HUES64 (cell line): ENCODE measurements at regions not wholly inside any gene's neighbourhood (a gene's known extent, or its start where the extent isn't known, plus 50 kb on each side); places are given as distances from the start of the nearest gene placed in this dataset.

Source experiments
- H3K27ac ChIP-seq: 2 replicates; pipeline ENCODE4 v1.7.0; 2013; ENCODE audit warnings: low read depth, low read length, inconsistent platforms
- H3K27me3 ChIP-seq: 2 replicates; pipeline ENCODE4 v1.6.1; 2013; ENCODE audit warnings: mild to moderate bottlenecking, low read length; ENCODE audit not compliant: insufficient read depth
- H3K36me3 ChIP-seq: 2 replicates; pipeline ENCODE4 v1.6.1; 2013; ENCODE audit warnings: mild to moderate bottlenecking, low read length; ENCODE audit not compliant: insufficient read depth
- H3K4me1 ChIP-seq: 2 replicates; pipeline ENCODE4 v1.6.1; 2013; ENCODE audit warnings: mild to moderate bottlenecking, low read length, moderate library complexity; ENCODE audit not compliant: insufficient read depth
- H3K4me3 ChIP-seq: 2 replicates; pipeline ENCODE4 v1.5.1; 2013; ENCODE audit warnings: mild to moderate bottlenecking, low read length, moderate library complexity
- H3K9ac ChIP-seq: 2 replicates; pipeline ENCODE4 v1.6.1; 2013; ENCODE audit warnings: mild to moderate bottlenecking, low read depth, low read length
- H3K9me3 ChIP-seq: 2 replicates; pipeline ENCODE4 v1.6.1; 2013; ENCODE audit warnings: low read depth, low read length; ENCODE audit not compliant: insufficient read depth
- WGBS: fragments of 150-250, 120-280 bp; methylation state at CpG from one replicate; pipeline ENCODE4 v1.1.7; 2013; ENCODE audit warnings: missing lambda C conversion rate; 5-methylcytosine and 5-hydroxymethylcytosine counted together

GRCh38 chr6:54690596-54690995, 156.0 kb upstream of the FAM83B start:
- Histone ChIP-seq H3K27me3 (peaks cover 84% of the 10 kb centered on the region), H3K9me3 (no peaks in the 10 kb centered on the region), H3K9ac (no peak overlapping the region), H3K27ac (no peak overlapping the region), H3K4me1 (peaks cover 6% of the 10 kb centered on the region; the same call in 1 of the 2 replicates), H3K4me3 (no peak overlapping the region), H3K36me3 (no peaks in the 10 kb centered on the region)
- WGBS = 48% methylated on average over 3 of the region's 5 CpGs

DNA sequence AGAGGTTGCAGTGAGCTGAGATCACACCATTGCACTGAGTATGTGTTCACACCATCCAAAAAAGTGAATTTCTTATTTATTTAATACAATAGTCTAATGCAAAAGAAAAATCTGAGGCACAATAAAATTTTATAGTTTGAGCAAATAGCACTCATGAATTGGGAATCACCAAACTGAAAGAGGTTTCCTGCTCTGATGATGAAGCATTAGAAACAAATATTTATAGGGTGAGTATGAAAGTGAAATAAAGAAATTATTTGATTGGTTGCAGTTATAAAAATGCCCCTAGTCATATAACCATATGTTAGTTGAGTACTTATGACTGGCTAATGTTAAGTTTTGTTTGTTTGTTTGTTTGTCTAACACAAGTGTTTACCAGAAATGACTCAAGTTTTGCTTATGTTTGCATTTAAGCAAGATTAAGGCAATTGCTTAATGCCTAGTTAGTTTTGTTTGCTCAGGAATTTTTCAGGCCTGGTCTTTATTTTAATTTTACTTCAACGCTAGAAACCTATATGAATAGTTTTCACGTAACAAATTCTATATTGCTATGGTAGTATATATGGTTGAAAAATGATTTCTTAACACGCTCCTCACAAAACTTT, 151.5 kb upstream of the FAM83B start:
- H3K9me3 ChIP-seq = no peaks in the 10 kb centered on the region
- no peak overlapping the region for H3K9ac ChIP-seq
- 100% methylated on average over 1 of the region's 3 CpGs for WGBS
- H3K27me3 ChIP-seq = peaks cover 44% of the 10 kb centered on the region
- H3K36me3 ChIP-seq = no peaks in the 10 kb centered on the region
- peaks cover 12% of the 10 kb centered on the region; the same call in 1 of the 2 replicates for H3K4me1 ChIP-seq
- no peak overlapping the region for H3K27ac ChIP-seq
- no peak overlapping the region for H3K4me3 ChIP-seq

DNA sequence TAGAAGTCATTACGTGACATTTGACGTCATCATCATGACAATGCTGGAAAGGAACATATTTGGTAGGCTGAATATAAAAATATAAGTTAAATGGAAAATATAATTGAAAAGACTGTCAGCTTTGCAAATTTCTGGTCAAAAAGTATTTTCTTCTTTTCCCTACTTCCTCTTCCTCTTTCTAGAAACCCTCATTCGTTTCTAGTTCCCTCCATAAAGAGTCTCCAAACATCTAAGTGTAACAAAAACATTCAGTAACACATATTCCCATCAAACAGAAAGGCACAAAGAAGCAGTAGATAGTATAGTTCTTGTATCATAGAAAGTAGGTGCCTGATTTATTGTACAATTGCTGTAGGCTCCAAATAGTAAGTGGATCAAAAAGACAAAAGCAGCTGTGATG, 150.8 kb upstream of the FAM83B start:
- WGBS = 92% methylated on average over 3 of the region's 3 CpGs
- Histone ChIP-seq H3K9me3 (no peaks in the 10 kb centered on the region), H3K4me3 (no peak overlapping the region), H3K27me3 (peaks cover 37% of the 10 kb centered on the region), H3K9ac (no peak overlapping the region), H3K4me1 (peaks cover 12% of the 10 kb centered on the region; the same call in 1 of the 2 replicates), H3K36me3 (no peaks in the 10 kb centered on the region), H3K27ac (no peak overlapping the region)

DNA sequence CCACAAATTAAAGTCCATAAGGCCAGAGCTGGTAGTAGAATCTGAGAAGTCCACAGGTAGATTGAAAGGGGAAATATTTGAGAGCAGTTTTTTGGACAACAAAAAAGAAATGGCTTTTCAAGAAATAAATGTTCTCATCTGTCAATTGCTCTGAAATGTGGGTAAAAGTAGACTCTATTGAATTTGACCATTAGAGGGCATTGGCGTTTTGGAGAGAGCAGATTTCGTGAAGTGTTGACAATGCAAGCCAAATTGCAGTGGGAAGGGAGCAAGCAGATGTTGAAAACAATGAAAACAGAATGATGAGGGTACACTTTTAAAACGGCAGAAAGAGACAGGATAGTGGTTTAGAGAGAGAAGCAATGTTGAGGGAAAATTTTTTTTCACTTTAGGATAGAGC, 149.1 kb upstream of the FAM83B start:
- WGBS = 34% methylated on average over 3 of the region's 3 CpGs
- no peak overlapping the region for H3K4me3 ChIP-seq
- peaks cover 22% of the 10 kb centered on the region for H3K27me3 ChIP-seq
- no peak overlapping the region for H3K9ac ChIP-seq
- no peaks in the 10 kb centered on the region for H3K9me3 ChIP-seq
- no peaks in the 10 kb centered on the region for H3K36me3 ChIP-seq
- H3K27ac ChIP-seq = no peak overlapping the region
- peaks cover 12% of the 10 kb centered on the region; the same call in 1 of the 2 replicates for H3K4me1 ChIP-seq

GRCh38 chr6:54698974-54699373, 147.6 kb upstream of the FAM83B start:
- WGBS = 37% methylated on average over 3 of the region's 3 CpGs
- H3K4me1 ChIP-seq = peaks cover 12% of the 10 kb centered on the region; the same call in 1 of the 2 replicates
- no peaks in the 10 kb centered on the region for H3K9me3 ChIP-seq
- H3K36me3 ChIP-seq = no peaks in the 10 kb centered on the region
- no peak overlapping the region for H3K9ac ChIP-seq
- no peak overlapping the region for H3K27ac ChIP-seq
- peaks cover 9% of the 10 kb centered on the region; the same call in 1 of the 2 replicates for H3K27me3 ChIP-seq
- no peak overlapping the region for H3K4me3 ChIP-seq

- no peak overlapping the region for H3K9ac ChIP-seq
- no peak overlapping the region for H3K4me3 ChIP-seq
- WGBS = 100% methylated on average over 1 of the region's 2 CpGs
- peaks cover 5% of the 10 kb centered on the region; the same call in 1 of the 2 replicates for H3K27me3 ChIP-seq
- no peak overlapping the region for H3K27ac ChIP-seq
- no peaks in the 10 kb centered on the region for H3K9me3 ChIP-seq
- H3K36me3 ChIP-seq = no peaks in the 10 kb centered on the region
- H3K4me1 ChIP-seq = peaks cover 12% of the 10 kb centered on the region; the same call in 1 of the 2 replicates
These were observed 146.4 kb upstream of the FAM83B start for GRCh38 chr6:54700158-54700557.

- no peak overlapping the region for H3K9ac ChIP-seq
- peaks cover 33% of the 10 kb centered on the region for H3K4me1 ChIP-seq
- H3K27ac ChIP-seq = no peak overlapping the region
- no peak overlapping the region for H3K4me3 ChIP-seq
- no peaks in the 10 kb centered on the region for H3K36me3 ChIP-seq
- WGBS = 84% methylated on average over 3 of the region's 3 CpGs
- no peaks in the 10 kb centered on the region for H3K27me3 ChIP-seq
- no peaks in the 10 kb centered on the region for H3K9me3 ChIP-seq
These were observed 143.8 kb upstream of the FAM83B start for GRCh38 chr6:54702772-54703171.

GRCh38 chr6:54706391-54706790, 140.2 kb upstream of the FAM83B start:
- Histone ChIP-seq H3K9me3 (no peaks in the 10 kb centered on the region), H3K9ac (no peak overlapping the region)
- WGBS = 89% methylated on average over 3 of the region's 3 CpGs

GRCh38 chr6:54706844-54707605, 139.5 kb upstream of the FAM83B start:
- no peaks in the 10 kb centered on the region for H3K36me3 ChIP-seq
- peaks cover 21% of the 10 kb centered on the region for H3K4me1 ChIP-seq
- 92% methylated on average over 3 of the region's 4 CpGs for WGBS
- H3K9me3 ChIP-seq = no peaks in the 10 kb centered on the region
- no peak overlapping the region for H3K4me3 ChIP-seq
- no peak overlapping the region for H3K27ac ChIP-seq
- no peaks in the 10 kb centered on the region for H3K27me3 ChIP-seq
- H3K9ac ChIP-seq = no peak overlapping the region

More at GRCh38 chr6:54706391-54706790, 140.2 kb upstream of the FAM83B start:
- peaks cover 21% of the 10 kb centered on the region for H3K4me1 ChIP-seq
- H3K27ac ChIP-seq = no peak overlapping the region
- no peaks in the 10 kb centered on the region for H3K27me3 ChIP-seq
- no peak overlapping the region for H3K4me3 ChIP-seq
- no peaks in the 10 kb centered on the region for H3K36me3 ChIP-seq

DNA sequence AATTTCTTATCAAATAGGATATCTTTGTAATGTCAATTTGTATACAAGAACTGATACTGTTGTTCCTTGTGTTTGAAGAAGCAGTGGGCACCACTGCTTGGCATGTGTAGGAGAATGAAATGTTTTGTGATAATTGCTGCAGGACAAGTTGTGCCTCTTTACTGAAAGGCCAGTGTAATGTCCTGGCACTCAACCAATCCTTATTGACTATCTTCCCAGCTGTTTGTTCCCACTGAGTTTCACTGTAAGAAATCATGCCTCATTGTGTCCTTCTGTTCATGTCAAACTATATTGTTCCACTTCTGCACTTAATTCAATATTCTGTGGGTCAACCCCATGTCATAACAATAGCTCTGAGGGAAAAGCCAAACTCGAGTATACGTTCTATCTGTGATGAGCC, 136.1 kb upstream of the FAM83B start:
- Histone ChIP-seq H3K9ac (no peak overlapping the region), H3K36me3 (no peaks in the 10 kb centered on the region), H3K9me3 (no peaks in the 10 kb centered on the region), H3K27me3 (no peaks in the 10 kb centered on the region), H3K4me3 (no peak overlapping the region), H3K27ac (no peak overlapping the region), H3K4me1 (peaks cover 21% of the 10 kb centered on the region)
- 89% methylated on average over 2 of the region's 2 CpGs for WGBS

DNA sequence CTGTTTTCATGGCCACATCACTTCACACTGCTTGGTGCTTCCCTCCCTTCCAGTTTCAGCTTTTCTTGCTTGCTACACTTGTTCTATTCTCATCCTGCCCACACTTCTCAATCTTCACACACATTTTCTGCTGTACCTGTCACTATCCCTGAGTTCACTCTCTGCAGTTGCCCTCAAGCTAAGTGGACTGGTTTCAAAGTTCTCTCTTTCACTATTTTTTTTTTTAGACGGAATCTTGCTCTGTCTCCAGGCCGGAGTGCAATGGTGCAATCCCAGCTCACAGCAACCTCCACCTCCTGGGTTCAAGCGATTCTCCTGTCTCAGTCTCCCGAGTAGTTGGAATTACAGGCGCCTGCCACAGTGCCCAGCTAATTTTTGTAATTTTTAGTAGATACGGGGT, 130.6 kb upstream of the FAM83B start:
- Histone ChIP-seq H3K9ac (no peak overlapping the region), H3K4me3 (no peak overlapping the region), H3K27ac (no peak overlapping the region), H3K27me3 (no peaks in the 10 kb centered on the region), H3K9me3 (no peaks in the 10 kb centered on the region), H3K4me1 (peaks cover 21% of the 10 kb centered on the region; the same call in 1 of the 2 replicates), H3K36me3 (no peaks in the 10 kb centered on the region)
- 97% methylated on average over 6 of the region's 6 CpGs for WGBS
